CD4-positive, alpha-beta T cell treated with Interleukin-6 at 100 ng/mL for 8 hours (primary cell): ENCODE measurements at regions not wholly inside any gene's neighbourhood (a gene's known extent, or its start where the extent isn't known, plus 50 kb on each side); places are given as distances from the start of the nearest gene placed in this dataset.
"Not testable (repeated sequence)": the region's sequence is repeated elsewhere in the genome, so short reads cannot be mapped to it uniquely, and the experiment has no call there.

Source experiments
- DNase-seq: peaks from one replicate; pipeline ENCODE4 v3.0.0-alpha.2; 2020; ENCODE audit warnings: mixed read lengths, low spot score

- no peak for DNase-seq
Measured at GRCh38 chr5:135179308-135179980, 145.4 kb upstream of the PITX1 start.

- no peak for DNase-seq
Measured at GRCh38 chr5:135178476-135179155, 144.6 kb upstream of the PITX1 start.

GRCh38 chr5:135177591-135177990 lies 143.6 kb upstream of the PITX1 start:
- DNase-seq: no peak

- DNase-seq: no peak
Measured at GRCh38 chr5:135176991-135177390, 143.0 kb upstream of the PITX1 start.

- DNase-seq: no peak
Measured at GRCh38 chr5:135174315-135175096, 140.5 kb upstream of the PITX1 start.

- no peak for DNase-seq
Measured at GRCh38 chr5:135173662-135174290, 139.7 kb upstream of the PITX1 start.

- DNase-seq: no peak
Measured at GRCh38 chr5:135172718-135173117, 138.7 kb upstream of the PITX1 start.

- no peak for DNase-seq
Measured at GRCh38 chr5:135171336-135171735, 137.3 kb upstream of the PITX1 start.

GRCh38 chr5:135170500-135170899 lies 136.5 kb upstream of the PITX1 start:
- DNase-seq: no peak

GRCh38 chr5:135169753-135170152 lies 135.7 kb upstream of the PITX1 start:
- no peak for DNase-seq

- DNase-seq: no peak
Measured at GRCh38 chr5:135167634-135168033, 133.6 kb upstream of the PITX1 start.

GRCh38 chr5:135164873-135165614 lies 131.0 kb upstream of the PITX1 start:
- not testable (repeated sequence) for DNase-seq

GRCh38 chr5:135163964-135164363 lies 129.9 kb upstream of the PITX1 start:
- no peak for DNase-seq

GRCh38 chr5:135163391-135163790 lies 129.4 kb upstream of the PITX1 start:
- DNase-seq: no peak

GRCh38 chr5:135162661-135163265 lies 128.7 kb upstream of the PITX1 start:
- no peak for DNase-seq

- no peak for DNase-seq
Measured at GRCh38 chr5:135161221-135161620, 127.2 kb upstream of the PITX1 start.

GRCh38 chr5:135160036-135160675 lies 126.1 kb upstream of the PITX1 start:
- DNase-seq: no peak

- DNase-seq: no peak
Measured at GRCh38 chr5:135159626-135160025, 125.6 kb upstream of the PITX1 start.

- no peak for DNase-seq
Measured at GRCh38 chr5:135158982-135159381, 125.0 kb upstream of the PITX1 start.

GRCh38 chr5:135158314-135158697 lies 124.3 kb upstream of the PITX1 start:
- no peak for DNase-seq
